Uterus (tissue), 2 donors: ENCODE measurements at regions not wholly inside any gene's neighbourhood (a gene's known extent, or its start where the extent isn't known, plus 50 kb on each side); places are given as distances from the start of the nearest gene placed in this dataset.

ENCODE experiments used
- CTCF ChIP-seq, 4 experiments: fragments of 200-600 bp in 2 of 4; fragments of 450-650 bp in 2 of 4; sonication (generic) in 2 of 4; IDR thresholded peaks; one replicate each; pipeline ENCODE4 v1.5.1; 2016 to 2019; ENCODE audit warnings: antibody characterized with exemption in 4 of 4, mild to moderate bottlenecking in 2 of 4, moderate library complexity in 1 of 4
- POLR2A ChIP-seq, 2 donors: fragments of 450-650 bp; IDR thresholded peaks; one replicate each; pipeline ENCODE4 v1.6.1; 2016; ENCODE audit warnings: antibody characterized with exemption in 2 of 2, mild to moderate bottlenecking in 1 of 2, moderate library complexity in 1 of 2

- TF ChIP-seq CTCF (IDR thresholded peaks at IDR 0.05) (no peak), POLR2A (IDR thresholded peaks at IDR 0.05) (no peak)
Observed at GRCh38 chr6:18795726-18796125, 408.6 kb downstream of the RNF144B start.
